Epithelial cell of prostate (primary cell): ENCODE measurements at regions not wholly inside any gene's neighbourhood (a gene's known extent, or its start where the extent isn't known, plus 50 kb on each side); places are given as distances from the start of the nearest gene placed in this dataset.

Experiments used
- DNase-seq: peaks from one replicate; pipeline ENCODE4 v3.0.0-alpha.2; 2011; ENCODE audit warnings: low read depth, low spot score
- H3K27ac ChIP-seq: fragments of 450-650 bp; 2 replicates; pipeline ENCODE4 v1.5.1; 2017; ENCODE audit warnings: mild to moderate bottlenecking

- H3K27ac ChIP-seq: no peak overlapping the region
- no peak for DNase-seq
Observed at GRCh38 chr11:114758627-114759026, 80.3 kb downstream of the NXPE2 start.

DNA sequence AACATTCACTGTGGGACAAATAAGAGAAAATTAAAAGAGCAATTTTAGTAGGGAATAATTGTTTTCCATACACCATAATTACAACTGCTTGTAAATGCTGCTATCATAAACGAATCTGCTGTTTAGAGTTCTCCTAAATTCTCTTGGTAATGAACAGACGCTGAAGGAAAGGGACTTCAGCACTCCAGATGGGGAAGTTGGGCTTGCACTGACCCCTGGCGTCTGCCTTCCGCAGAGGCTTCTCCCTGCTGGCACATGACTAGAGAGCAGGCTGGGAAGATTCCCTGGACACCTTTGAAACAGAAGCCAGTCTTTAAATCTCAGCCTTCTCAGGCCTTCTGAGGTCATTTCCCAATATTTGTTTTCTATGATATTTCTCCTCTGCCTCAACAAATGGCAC, 84.1 kb downstream of the NXPE2 start:
- H3K27ac ChIP-seq: no peak overlapping the region
- DNase-seq: no peak

GRCh38 chr11:114764563-114764962, 86.2 kb downstream of the NXPE2 start:
- H3K27ac ChIP-seq: no peak overlapping the region
- no peak for DNase-seq

GRCh38 chr11:114771172-114771571, 92.8 kb downstream of the NXPE2 start:
- DNase-seq: no peak
- no peak overlapping the region for H3K27ac ChIP-seq

GRCh38 chr11:114773541-114774338, 95.4 kb downstream of the NXPE2 start:
- no peak for DNase-seq
- H3K27ac ChIP-seq: no peak overlapping the region

GRCh38 chr11:114774599-114775361, 96.5 kb downstream of the NXPE2 start:
- no peak overlapping the region for H3K27ac ChIP-seq
- no peak for DNase-seq

DNA sequence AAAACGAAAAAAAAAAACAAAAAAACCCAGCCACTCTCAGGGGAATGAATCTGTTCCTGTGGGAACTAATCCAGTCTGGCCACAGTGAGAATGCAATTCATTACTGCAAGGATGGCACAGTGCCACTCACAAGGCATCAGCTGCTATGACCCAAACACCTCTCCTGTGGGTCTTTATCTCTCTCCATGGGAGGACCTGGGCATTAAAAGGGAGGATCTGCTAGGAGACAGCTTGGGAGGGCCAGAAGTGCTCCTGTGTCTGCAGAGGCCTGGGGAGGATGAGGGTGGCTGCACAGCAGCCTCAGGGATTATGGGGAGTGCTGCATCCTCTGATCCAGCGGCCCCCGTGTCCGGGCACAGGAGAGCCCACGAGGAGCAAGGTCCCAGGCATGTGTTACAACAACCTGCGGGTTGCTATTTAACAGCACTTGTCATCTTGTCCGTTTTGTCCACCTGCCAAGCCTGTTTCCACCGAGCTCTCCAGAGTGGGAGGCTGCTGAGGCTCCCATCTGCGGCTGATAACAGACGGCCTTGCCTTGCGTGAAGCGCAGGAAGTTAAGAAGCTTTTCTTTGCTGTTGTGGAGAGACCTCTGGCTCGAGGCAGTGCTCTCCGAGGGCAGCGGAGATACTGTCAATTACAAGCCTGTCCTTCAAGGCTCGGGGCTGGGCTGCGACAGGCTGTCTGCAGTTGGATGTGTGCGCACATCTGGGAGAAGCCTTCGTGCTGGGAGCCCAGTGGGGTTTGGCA, 97.7 kb downstream of the NXPE2 start:
- H3K27ac ChIP-seq: no peak overlapping the region
- DNase-seq: no peak

DNA sequence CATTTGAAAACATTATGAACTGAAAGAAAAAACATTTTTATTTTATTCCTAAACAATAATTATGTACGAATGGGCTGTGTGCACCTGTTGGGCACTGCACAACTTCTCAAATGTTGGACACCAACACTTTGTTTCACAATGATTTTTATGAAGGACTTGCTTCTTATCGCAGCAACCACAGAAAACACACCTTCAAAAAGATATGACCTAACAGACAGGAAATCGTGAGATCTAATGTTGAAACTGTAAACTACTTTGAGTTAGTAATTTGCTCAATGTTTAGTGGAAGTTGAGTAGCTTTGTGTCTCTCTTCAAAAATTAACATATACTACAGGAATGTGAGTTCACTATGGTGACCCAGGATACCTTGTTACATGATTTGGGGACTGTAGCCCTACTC, 98.6 kb downstream of the NXPE2 start:
- H3K27ac ChIP-seq: no peak overlapping the region
- no peak for DNase-seq

DNA sequence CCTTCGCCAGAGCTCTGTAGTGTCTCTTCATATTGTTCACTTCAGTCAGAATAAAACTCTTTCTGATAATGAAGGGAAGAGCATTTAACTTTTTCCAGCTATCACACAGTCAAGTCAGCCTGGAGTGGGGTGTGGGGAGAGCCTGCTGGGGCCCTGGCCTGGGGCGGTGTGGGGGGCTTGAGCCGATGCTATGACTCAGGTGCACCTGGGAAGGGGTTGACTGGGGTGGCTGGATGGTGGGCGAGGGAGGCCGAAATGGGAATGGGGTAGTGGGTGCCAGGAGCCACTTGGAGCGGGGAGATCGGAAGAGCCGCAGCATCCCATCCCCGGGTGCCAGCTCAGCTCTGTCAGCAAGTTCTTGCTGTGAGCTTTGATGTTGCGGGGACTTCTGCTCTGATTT, 100.9 kb downstream of the NXPE2 start:
- DNase-seq: no peak
- no peak overlapping the region for H3K27ac ChIP-seq

DNA sequence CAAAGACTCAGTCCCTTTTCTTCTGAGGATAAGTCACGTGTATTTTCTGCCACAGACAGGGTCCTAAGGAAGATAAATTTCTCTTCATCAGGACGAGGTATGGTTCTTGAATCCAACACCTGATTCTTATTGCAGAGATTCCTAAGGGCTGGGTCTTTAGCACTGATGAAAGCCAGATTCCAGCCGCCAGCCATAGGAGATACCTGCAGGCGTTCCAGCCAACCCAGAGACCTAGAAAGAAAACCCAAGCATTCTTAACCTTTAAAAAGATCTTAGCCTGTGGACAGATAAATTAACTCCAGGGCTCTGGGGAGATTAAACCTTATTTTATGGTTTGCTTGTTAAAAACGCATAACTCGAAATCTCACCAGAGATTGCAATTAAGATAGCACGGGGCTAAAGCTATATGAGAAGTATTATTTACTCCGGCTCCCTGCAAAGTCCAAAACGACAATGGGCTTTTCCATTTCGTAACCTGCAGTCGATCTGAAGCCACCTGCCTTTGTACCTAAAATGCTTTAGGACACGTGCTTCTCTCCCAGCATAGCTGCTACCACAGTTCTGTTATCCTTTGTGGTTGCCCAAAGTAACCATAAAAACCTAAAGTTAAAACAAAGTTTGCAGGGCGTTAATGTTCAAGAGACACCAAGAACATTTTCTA, 104.5 kb downstream of the NXPE2 start:
- DNase-seq: no peak
- H3K27ac ChIP-seq: no peak overlapping the region

- H3K27ac ChIP-seq: no peak overlapping the region
- DNase-seq: no peak
Observed at GRCh38 chr11:114783805-114784204, 105.5 kb downstream of the NXPE2 start.

DNA sequence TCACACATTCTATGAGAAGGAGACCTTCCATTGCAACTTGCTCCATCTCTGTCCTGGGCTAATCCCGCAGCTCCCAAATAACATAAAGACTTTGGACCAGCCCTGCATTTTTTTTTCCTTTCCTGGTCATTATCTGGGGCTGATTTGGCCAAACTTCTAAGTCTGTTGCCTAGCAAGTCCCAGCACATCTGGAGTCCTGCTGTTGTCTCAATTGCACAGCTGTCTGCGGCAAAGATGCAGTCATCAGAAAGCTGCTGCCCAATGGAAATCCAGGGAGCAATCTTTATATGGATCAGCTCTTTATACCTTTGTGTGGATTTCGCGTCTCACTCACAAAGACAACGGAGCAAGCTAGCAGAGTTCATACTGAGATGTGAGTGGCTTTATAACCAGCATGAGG, 105.9 kb downstream of the NXPE2 start:
- no peak overlapping the region for H3K27ac ChIP-seq
- no peak for DNase-seq

DNA sequence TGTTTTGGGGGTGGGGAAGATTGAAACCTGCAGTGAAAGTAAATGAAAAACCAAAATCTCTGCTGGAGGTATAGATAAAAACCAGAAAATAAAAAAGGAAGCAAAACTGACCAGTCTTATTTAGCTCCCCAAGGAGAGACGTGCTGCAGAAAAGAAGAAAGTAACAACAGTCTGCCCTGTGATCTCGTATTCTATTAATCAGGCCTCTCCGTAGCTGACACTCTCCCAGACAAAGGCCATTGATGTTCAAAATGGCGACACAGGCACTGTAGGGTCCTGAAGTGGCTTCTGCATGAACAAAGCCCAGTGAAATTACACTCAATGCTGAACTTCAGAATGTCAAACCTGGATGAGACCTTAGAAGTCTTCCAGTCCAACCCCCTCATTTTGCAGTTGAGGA, 106.6 kb downstream of the NXPE2 start:
- DNase-seq: no peak
- no peak overlapping the region for H3K27ac ChIP-seq

DNA sequence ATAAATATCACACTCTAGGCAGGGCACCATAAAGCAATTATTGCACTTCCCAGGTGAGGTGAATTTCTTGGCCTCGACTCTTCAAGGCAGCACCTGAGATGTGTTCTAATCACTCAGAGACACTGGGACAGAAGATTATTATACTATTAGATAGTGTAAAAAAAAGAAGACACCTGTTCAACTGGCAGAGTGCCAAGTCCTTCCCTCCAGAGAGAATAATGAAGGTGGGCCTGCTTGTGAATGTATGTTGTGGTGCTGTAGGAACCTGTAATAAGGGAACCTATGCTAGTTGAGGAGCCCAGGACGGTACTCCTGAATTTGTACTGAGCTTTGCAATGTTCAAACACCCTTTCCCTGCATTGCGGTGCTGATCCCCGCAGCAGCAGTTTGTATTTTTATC, 107.5 kb downstream of the NXPE2 start:
- no peak overlapping the region for H3K27ac ChIP-seq
- no peak for DNase-seq

GRCh38 chr11:114787126-114787525, 108.8 kb downstream of the NXPE2 start:
- H3K27ac ChIP-seq: no peak overlapping the region
- no peak for DNase-seq

DNA sequence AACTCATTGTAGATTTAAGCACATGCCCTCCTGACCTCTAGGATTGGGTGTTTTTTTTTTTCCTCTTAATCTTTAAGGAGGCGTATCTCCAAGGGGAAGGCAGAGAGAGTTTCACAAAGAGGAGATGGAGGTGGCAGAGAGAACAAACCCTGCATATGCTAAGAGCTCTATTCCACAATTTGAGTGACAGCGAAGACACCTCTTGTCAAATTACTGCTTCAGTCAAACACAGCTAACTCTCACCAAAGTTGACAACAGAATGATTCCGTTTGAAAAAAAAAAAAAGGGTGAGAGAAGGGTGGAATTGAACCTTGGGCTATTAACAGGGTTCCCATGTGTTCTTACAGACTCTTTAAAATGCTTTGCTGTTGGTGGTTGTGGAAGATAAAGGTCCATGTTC, 112.6 kb downstream of the NXPE2 start:
- H3K27ac ChIP-seq: no peak overlapping the region
- DNase-seq: no peak

DNA sequence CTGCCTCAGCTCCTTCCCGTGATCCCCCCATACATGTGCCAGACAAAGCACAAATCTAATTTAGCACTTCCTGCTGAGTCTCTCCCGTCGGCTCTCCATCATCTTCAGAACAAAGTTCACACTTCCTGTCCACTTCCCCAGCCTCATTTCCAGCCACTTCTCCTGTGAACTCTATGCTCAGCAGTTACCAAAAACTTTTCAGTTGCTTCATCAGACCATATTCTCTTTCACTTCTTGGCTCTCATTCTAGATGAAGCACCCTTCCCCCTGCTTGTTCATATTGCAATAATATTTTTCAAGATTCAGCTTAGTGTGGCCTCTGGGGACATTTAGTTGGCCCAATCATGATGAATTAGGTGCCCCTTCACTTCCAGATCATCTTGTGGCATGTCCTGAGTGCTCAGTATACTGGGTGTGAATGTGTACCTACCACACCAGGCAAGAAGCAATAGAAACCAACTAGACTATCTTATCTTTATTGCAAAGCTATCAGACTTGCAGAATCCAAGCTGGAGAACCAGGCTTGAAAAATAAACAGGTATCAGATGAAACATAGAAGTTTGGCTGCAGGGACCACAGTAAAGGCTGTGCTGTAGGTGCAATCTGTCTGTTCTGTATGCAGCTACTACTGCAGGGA, 115.8 kb downstream of the NXPE2 start:
- no peak overlapping the region for H3K27ac ChIP-seq
- DNase-seq: no peak

DNA sequence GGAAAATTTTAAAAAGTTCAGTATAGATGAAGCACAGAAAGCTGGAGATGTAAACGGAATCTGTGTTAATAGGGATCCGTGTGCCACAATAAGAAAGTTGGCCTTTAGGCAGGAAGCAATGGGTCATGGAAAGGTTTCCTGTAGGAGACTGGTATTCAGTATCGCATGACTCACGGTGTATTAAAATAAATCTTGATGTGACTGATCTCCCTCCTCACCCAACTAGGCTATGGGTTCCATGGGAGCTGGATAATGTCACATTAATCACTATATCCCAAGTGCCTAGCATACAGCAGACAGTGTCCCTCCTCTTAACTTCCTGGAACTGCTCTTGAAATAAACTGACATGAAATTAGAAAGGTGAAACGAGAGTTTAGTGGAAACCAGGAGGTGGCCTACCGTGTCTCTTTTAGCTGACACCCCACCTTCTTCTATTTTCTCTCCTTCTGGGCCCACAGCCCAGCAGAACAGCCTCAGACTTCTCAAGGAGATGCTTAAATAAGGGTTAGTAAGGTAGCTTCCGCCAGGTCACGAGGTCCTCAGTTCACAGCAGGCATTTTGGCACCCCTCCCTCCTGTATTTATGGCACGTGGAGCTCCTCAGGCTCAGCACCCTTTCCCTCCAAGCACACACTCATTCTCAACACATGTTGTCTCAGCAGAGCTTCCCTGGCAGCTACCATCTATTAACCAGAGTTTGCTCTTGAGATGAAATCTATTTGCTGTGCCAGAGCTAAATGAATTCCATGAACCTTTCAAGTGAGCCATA, 118.8 kb downstream of the NXPE2 start:
- no peak overlapping the region for H3K27ac ChIP-seq

DNA sequence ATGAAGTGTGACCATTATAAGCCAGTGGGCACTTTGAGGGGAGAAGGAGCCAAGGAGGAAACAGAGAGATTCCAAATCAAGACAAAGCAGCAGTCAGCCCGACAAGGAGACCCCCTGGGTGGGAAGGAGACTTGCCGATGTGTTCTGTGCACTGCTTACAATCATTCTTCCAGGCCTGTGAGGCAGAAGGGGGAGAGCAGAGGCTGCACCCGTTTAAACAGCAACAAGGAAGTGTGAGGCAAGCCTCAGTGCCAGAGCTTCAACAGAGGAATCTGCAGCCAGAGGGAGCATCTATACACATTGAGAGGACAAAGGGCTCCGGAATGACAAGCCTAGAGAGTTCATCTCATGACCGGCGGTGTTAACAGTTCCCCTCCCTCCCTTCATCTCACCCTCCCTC, 121.1 kb downstream of the NXPE2 start:
- DNase-seq: no peak
- H3K27ac ChIP-seq: no peak overlapping the region

More for the DNA sequence above, 118.8 kb downstream of the NXPE2 start:
- DNase-seq: no peak
